ENCODE measurements at regions not wholly inside any gene's neighbourhood (a gene's known extent, or its start where the extent isn't known, plus 50 kb on each side); places are given as distances from the start of the nearest gene placed in this dataset.
"Not testable (repeated sequence)": the region's sequence is repeated elsewhere in the genome, so short reads cannot be mapped to it uniquely, and the experiment has no call there.

DNA sequence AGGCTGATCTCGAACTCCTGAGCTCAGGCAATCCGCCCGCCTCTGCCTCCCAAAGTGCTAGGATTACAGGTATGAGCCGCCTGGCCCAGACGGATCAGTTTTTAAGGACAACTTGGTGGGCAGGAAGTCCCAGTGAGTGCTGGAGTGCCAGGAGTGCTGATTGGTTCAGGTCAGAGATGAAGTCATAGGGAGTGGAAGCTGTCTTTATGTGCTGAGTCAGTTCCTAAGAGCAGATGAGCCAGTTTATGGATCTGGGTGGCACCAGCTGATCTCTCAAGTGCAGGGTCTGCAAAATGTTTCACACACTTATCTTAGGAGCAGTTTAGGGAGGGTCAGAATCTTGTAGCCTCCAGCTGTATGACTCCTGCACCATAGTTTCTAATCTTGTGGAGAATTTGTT, 292.1 kb upstream of the ELAVL2 start:
- no peaks in the 10 kb centered on the region for H3K9me3 ChIP-seq (ENCODE audit: control insufficient read depth, insufficient read depth, low read length)
- H3K4me3 ChIP-seq (ENCODE audit: low read length): no peak overlapping the region
- no peak overlapping the region for H3K27ac ChIP-seq (ENCODE audit: low read length)
- no peak for DNase-seq (ENCODE audit: low read depth, low spot score)
- H3K4me1 ChIP-seq (ENCODE audit: control insufficient read depth, insufficient read depth, low read length): no peaks in the 10 kb centered on the region
- no peaks in the 10 kb centered on the region for H3K36me3 ChIP-seq (ENCODE audit: control insufficient read depth, insufficient read depth, low read length)
- H3K27me3 ChIP-seq (ENCODE audit: control insufficient read depth, insufficient read depth, low read length): no peaks in the 10 kb centered on the region
- no CpG with 5 or more reads among the region's 5 CpGs for WGBS (ENCODE audit: insufficient coverage, insufficient read length)

DNA sequence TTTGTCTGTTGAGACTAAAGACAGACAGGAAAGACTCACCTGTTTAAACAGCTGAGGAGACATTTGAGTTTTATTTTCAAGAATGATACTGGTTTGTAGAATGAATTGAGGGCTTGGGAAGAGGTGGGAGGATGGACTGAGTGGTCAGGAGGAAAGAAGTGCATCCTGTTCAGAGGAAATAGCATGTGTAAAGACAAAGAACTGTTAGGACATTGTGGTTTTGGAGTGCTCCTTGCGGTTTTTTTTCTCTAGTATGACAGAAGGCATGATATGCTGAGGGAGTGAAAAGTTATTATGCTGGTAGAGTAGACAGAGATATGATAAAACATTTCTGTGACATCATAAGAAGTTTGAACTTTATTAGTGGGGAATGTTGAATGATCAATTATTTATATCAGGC, 270.7 kb upstream of the ELAVL2 start:
- H3K9me3 ChIP-seq (ENCODE audit: control insufficient read depth, insufficient read depth, low read length): no peaks in the 10 kb centered on the region
- H3K36me3 ChIP-seq (ENCODE audit: control insufficient read depth, insufficient read depth, low read length): peaks cover 2% of the 10 kb centered on the region; the same call in 1 of the 2 replicates
- no CpG with 5 or more reads among the region's 1 CpG for WGBS (ENCODE audit: insufficient coverage, insufficient read length)
- H3K27me3 ChIP-seq (ENCODE audit: control insufficient read depth, insufficient read depth, low read length): no peaks in the 10 kb centered on the region
- DNase-seq (ENCODE audit: low read depth, low spot score): no peak
- no peak overlapping the region for H3K27ac ChIP-seq (ENCODE audit: low read length)
- no peaks in the 10 kb centered on the region for H3K4me1 ChIP-seq (ENCODE audit: control insufficient read depth, insufficient read depth, low read length)
- no peak overlapping the region for H3K4me3 ChIP-seq (ENCODE audit: low read length)

DNA sequence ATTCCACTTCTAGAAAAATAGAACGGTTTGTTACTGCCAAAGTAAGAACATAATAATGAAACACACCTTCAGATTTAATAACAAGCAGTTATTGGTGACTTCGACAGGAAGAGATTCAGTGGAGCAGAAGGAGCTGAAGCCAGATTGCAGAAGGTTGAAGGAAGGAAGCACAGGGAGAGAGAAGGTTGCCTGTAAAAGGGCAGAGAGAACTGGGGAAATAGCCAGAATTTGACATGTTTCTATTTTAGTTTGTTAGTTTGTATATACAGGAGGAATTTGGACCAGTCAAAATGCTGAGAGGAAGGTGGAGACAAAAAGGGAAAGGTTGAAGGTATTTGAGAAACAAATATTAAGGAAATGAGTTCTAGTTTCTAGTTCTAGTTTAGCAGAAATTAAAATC, 269.2 kb upstream of the ELAVL2 start:
- H3K36me3 ChIP-seq (ENCODE audit: control insufficient read depth, insufficient read depth, low read length): peaks cover 2% of the 10 kb centered on the region; the same call in 1 of the 2 replicates
- WGBS (ENCODE audit: insufficient coverage, insufficient read length): no CpG with 5 or more reads among the region's 2 CpGs
- H3K4me3 ChIP-seq (ENCODE audit: low read length): no peak overlapping the region
- no peak overlapping the region for H3K27ac ChIP-seq (ENCODE audit: low read length)
- no peaks in the 10 kb centered on the region for H3K27me3 ChIP-seq (ENCODE audit: control insufficient read depth, insufficient read depth, low read length)
- DNase-seq (ENCODE audit: low read depth, low spot score): no peak
- H3K4me1 ChIP-seq (ENCODE audit: control insufficient read depth, insufficient read depth, low read length): no peaks in the 10 kb centered on the region
- no peaks in the 10 kb centered on the region for H3K9me3 ChIP-seq (ENCODE audit: control insufficient read depth, insufficient read depth, low read length)

DNA sequence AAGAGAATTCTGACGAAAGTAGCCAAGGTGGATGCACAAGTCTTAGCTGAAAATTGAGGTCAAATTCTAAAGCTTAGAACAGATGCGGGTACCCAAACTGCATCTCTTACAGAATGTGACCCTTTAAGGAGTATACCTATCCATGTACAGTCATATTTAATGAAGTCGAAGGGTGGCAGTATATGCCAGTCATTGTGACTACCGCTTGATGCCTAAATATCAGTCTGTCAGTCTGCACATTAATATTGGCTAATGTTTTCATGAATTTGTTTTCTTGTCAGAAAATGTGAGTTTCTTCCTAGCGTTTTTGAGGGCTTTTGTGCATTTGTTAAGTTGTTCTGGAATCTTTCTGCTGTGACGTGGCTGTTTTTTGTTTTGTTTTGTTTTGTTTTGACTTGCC, 264.5 kb upstream of the ELAVL2 start:
- Histone ChIP-seq H3K36me3 (ENCODE audit: control insufficient read depth, insufficient read depth, low read length) (peaks cover 2% of the 10 kb centered on the region; the same call in 1 of the 2 replicates), H3K9me3 (ENCODE audit: control insufficient read depth, insufficient read depth, low read length) (no peaks in the 10 kb centered on the region), H3K27me3 (ENCODE audit: control insufficient read depth, insufficient read depth, low read length) (no peaks in the 10 kb centered on the region), H3K4me3 (ENCODE audit: low read length) (no peak overlapping the region), H3K27ac (ENCODE audit: low read length) (no peak overlapping the region), H3K4me1 (ENCODE audit: control insufficient read depth, insufficient read depth, low read length) (no peaks in the 10 kb centered on the region)
- no CpG with 5 or more reads among the region's 6 CpGs for WGBS (ENCODE audit: insufficient coverage, insufficient read length)
- no peak for DNase-seq (ENCODE audit: low read depth, low spot score)

DNA sequence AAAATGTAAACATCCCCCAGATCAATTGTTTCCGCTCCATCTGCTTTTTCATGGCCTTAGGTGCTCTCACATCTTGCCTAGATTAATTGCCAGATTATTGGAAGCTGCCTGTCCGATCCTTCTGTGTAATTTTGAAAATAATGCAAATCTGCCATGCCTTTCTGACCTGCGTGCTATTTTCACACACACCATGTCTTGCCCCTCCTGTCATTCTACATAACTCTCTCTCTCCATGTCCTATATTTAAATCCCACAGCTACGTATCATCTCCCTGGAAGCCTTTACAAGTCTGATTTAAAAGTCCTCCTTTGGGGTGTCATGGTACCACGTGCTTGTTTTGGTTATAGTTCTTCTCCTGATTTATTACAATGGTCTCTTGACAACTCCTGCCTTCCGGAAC, 247.6 kb upstream of the ELAVL2 start:
- Histone ChIP-seq H3K27me3 (ENCODE audit: control insufficient read depth, insufficient read depth, low read length) (no peaks in the 10 kb centered on the region), H3K4me1 (ENCODE audit: control insufficient read depth, insufficient read depth, low read length) (peaks cover 2% of the 10 kb centered on the region; the same call in 1 of the 2 replicates)

DNA sequence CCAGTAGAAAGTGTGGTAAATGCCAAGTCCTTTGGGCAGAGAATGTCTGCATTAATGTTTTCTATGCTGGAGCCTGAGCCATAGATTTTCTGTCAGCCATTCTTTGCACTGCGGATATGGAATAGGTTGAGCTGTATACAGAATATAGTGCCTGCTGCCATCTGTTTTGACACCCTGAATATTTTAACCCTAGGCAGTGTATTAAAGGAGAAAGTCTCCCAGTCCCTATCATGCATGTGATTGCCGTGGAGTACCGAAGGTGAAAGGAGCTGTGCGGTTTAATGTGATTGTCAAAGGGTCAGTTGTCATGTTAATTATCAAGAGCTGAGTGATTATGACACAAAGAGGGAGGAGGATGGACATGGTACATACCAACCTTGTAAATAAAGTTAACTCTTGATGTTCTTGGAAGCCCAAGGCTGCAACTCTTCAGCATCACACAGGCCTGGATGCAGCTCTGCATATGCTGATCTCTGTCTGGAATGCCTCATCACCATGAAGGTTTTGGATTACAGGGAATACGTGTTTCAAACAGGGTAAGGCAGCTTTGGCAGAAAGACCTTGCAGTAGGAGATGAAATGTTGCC, 247.1 kb upstream of the ELAVL2 start:
- peaks cover 2% of the 10 kb centered on the region; the same call in 1 of the 2 replicates for H3K4me1 ChIP-seq (ENCODE audit: control insufficient read depth, insufficient read depth, low read length)
- WGBS (ENCODE audit: insufficient coverage, insufficient read length): no CpG with 5 or more reads among the region's 5 CpGs
- no peaks in the 10 kb centered on the region for H3K9me3 ChIP-seq (ENCODE audit: control insufficient read depth, insufficient read depth, low read length)
- no peak overlapping the region for H3K27ac ChIP-seq (ENCODE audit: low read length)
- no peaks in the 10 kb centered on the region for H3K27me3 ChIP-seq (ENCODE audit: control insufficient read depth, insufficient read depth, low read length)
- H3K4me3 ChIP-seq (ENCODE audit: low read length): no peak overlapping the region
- no peak for DNase-seq (ENCODE audit: low read depth, low spot score)
- no peaks in the 10 kb centered on the region for H3K36me3 ChIP-seq (ENCODE audit: control insufficient read depth, insufficient read depth, low read length)

More for the DNA sequence above, 247.6 kb upstream of the ELAVL2 start:
- Histone ChIP-seq H3K36me3 (ENCODE audit: control insufficient read depth, insufficient read depth, low read length) (no peaks in the 10 kb centered on the region), H3K27ac (ENCODE audit: low read length) (no peak overlapping the region), H3K9me3 (ENCODE audit: control insufficient read depth, insufficient read depth, low read length) (no peaks in the 10 kb centered on the region), H3K4me3 (ENCODE audit: low read length) (no peak overlapping the region)
- WGBS (ENCODE audit: insufficient coverage, insufficient read length): no CpG with 5 or more reads among the region's 6 CpGs
- no peak for DNase-seq (ENCODE audit: low read depth, low spot score)

DNA sequence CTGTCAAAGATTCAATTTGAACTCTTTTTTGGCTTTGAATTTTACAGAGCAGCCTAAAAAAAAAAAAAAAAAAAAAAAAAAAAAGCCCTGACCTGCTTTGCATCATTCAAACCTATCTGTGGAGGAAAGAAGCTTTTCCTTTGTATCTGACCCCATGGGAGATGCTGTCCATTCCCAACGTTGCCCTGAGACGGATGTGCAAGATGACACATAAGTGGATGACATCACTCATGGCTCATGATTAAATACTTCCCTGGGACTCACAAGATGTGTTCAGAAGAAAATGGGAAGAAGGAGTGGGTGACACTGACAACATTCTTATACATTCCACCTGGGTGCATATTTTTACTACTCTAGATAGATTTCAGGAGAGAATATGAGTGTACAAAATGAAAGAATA, 245.7 kb upstream of the ELAVL2 start:
- H3K27me3 ChIP-seq (ENCODE audit: control insufficient read depth, insufficient read depth, low read length): no peaks in the 10 kb centered on the region
- H3K36me3 ChIP-seq (ENCODE audit: control insufficient read depth, insufficient read depth, low read length): no peaks in the 10 kb centered on the region
- H3K4me1 ChIP-seq (ENCODE audit: control insufficient read depth, insufficient read depth, low read length): peaks cover 2% of the 10 kb centered on the region; the same call in 1 of the 2 replicates
- no peak overlapping the region for H3K27ac ChIP-seq (ENCODE audit: low read length)
- H3K9me3 ChIP-seq (ENCODE audit: control insufficient read depth, insufficient read depth, low read length): no peaks in the 10 kb centered on the region
- DNase-seq (ENCODE audit: low read depth, low spot score): no peak
- WGBS (ENCODE audit: insufficient coverage, insufficient read length): no CpG with 5 or more reads among the region's 2 CpGs
- no peak overlapping the region for H3K4me3 ChIP-seq (ENCODE audit: low read length)

DNA sequence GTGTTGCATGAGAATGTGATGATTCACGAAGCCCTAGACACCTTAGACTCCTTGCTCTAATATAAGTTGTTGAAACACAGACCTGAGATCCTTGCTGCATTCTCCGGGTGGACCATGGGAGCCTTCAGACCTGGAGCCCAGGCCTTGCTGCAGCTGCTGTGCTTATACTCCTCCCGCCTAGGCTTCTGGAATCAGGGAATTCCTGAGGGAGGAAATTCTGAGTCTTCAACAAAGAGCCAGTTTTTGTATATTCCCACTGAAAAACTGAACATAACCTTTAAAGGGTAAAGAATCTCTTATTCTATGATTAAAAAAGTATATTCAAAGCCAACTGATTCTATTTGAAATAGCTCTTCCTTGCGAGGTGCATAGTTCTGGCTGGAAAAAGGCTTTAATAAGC, 245.1 kb upstream of the ELAVL2 start:
- no peak for DNase-seq (ENCODE audit: low read depth, low spot score)
- Histone ChIP-seq H3K4me3 (ENCODE audit: low read length) (no peak overlapping the region), H3K36me3 (ENCODE audit: control insufficient read depth, insufficient read depth, low read length) (no peaks in the 10 kb centered on the region), H3K9me3 (ENCODE audit: control insufficient read depth, insufficient read depth, low read length) (no peaks in the 10 kb centered on the region), H3K27ac (ENCODE audit: low read length) (no peak overlapping the region), H3K27me3 (ENCODE audit: control insufficient read depth, insufficient read depth, low read length) (no peaks in the 10 kb centered on the region), H3K4me1 (ENCODE audit: control insufficient read depth, insufficient read depth, low read length) (peaks cover 2% of the 10 kb centered on the region; the same call in 1 of the 2 replicates)
- WGBS (ENCODE audit: insufficient coverage, insufficient read length): no CpG with 5 or more reads among the region's 4 CpGs

DNA sequence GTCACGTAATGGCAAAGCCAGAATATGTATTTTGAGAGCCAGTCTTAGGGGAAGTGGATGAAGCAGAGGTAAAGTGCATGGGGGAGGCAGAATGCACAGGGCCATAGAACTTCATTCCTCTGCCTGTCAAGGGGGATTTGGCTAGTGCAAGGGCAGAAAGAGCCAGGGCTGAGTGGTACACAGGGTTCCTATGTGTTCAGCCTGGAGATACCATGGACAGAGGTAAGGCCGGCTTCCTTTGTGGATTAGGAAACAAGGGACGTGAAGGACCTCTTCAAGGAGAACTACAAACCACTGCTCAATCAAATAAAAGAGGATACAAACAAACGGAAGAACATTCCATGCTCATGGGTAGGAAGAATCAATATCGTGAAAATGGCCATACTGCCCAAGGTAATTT, 241.1 kb upstream of the ELAVL2 start:
- H3K27ac ChIP-seq (ENCODE audit: low read length); DNase-seq (ENCODE audit: low read depth, low spot score); H3K4me3 ChIP-seq (ENCODE audit: low read length); H3K4me1 ChIP-seq (ENCODE audit: control insufficient read depth, insufficient read depth, low read length); H3K9me3 ChIP-seq (ENCODE audit: control insufficient read depth, insufficient read depth, low read length); H3K27me3 ChIP-seq (ENCODE audit: control insufficient read depth, insufficient read depth, low read length); H3K36me3 ChIP-seq (ENCODE audit: control insufficient read depth, insufficient read depth, low read length): not testable (repeated sequence)
- WGBS (ENCODE audit: insufficient coverage, insufficient read length): no CpG with 5 or more reads among the region's 5 CpGs

DNA sequence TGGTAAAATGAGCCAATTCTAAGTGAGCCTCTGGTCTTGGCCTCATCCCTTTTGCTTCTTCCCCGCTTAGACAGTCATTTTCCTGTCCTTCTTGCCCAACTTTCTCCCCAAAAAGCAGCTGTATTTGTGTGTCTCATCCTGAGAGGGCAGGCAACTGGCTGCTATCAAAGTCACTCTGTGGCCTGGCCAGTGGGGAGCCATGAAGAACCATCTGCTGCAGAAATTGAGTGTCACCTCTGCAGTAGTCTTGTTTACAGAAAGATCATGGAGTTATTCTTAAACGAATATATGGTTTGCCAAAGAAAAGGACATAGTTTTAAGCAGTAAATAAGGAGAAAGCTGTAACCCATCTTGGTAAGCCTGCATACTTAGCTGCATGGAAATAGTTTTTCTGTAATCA, 233.6 kb upstream of the ELAVL2 start:
- no peaks in the 10 kb centered on the region for H3K27me3 ChIP-seq (ENCODE audit: control insufficient read depth, insufficient read depth, low read length)
- no peak overlapping the region for H3K27ac ChIP-seq (ENCODE audit: low read length)
- H3K9me3 ChIP-seq (ENCODE audit: control insufficient read depth, insufficient read depth, low read length): no peaks in the 10 kb centered on the region
- no peaks in the 10 kb centered on the region for H3K4me1 ChIP-seq (ENCODE audit: control insufficient read depth, insufficient read depth, low read length)
- no peak for DNase-seq (ENCODE audit: low read depth, low spot score)
- H3K4me3 ChIP-seq (ENCODE audit: low read length): no peak overlapping the region
- no CpG with 5 or more reads among the region's 2 CpGs for WGBS (ENCODE audit: insufficient coverage, insufficient read length)
- H3K36me3 ChIP-seq (ENCODE audit: control insufficient read depth, insufficient read depth, low read length): no peaks in the 10 kb centered on the region

DNA sequence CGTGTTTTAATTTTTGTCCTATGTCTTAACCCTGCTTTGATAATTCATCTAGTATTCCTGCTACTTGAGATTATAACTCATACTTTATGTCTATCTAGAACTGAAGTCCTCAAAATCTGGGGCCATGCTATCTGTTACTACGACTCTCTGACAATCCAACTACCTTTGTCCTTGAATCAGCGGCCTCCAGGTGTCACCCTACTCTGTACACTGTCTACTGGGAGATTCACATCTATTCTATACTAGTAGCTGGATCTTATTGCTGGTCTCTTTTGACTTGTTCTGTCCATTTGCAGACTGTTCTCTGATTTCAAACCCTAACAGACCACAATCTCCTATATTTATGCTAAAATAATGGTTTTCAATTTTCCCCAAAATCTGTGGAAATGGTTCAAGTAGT, 225.5 kb upstream of the ELAVL2 start:
- no peak overlapping the region for H3K27ac ChIP-seq (ENCODE audit: low read length)
- no peaks in the 10 kb centered on the region for H3K9me3 ChIP-seq (ENCODE audit: control insufficient read depth, insufficient read depth, low read length)
- WGBS (ENCODE audit: insufficient coverage, insufficient read length): no CpG with 5 or more reads among the region's 3 CpGs
- no peaks in the 10 kb centered on the region for H3K27me3 ChIP-seq (ENCODE audit: control insufficient read depth, insufficient read depth, low read length)
- DNase-seq (ENCODE audit: low read depth, low spot score): no peak
- no peaks in the 10 kb centered on the region for H3K36me3 ChIP-seq (ENCODE audit: control insufficient read depth, insufficient read depth, low read length)
- H3K4me3 ChIP-seq (ENCODE audit: low read length): no peak overlapping the region
- H3K4me1 ChIP-seq (ENCODE audit: control insufficient read depth, insufficient read depth, low read length): no peaks in the 10 kb centered on the region

Data from iPS DF 6.9 (cell line).